Vagina (tissue), 2 donors: ENCODE measurements at regions not wholly inside any gene's neighbourhood (a gene's known extent, or its start where the extent isn't known, plus 50 kb on each side); places are given as distances from the start of the nearest gene placed in this dataset.

Experiments used
- DNase-seq, 2 donors: peaks; one replicate each; pipeline ENCODE4 v3.0.0-alpha.2; 2017; ENCODE audit errors: extremely low spot score in 2 of 2
- H3K27ac ChIP-seq: fragments of 200-600 bp; sonication (generic); one replicate; pipeline ENCODE4 v1.5.1; 2019
- H3K27me3 ChIP-seq: fragments of 200-600 bp; sonication (generic); one replicate; pipeline ENCODE4 v1.5.1; 2019
- H3K36me3 ChIP-seq, 2 donors: fragments of 200-600 bp; sonication (generic); one replicate each; pipeline ENCODE4 v1.5.1; 2017 to 2019
- H3K4me1 ChIP-seq: fragments of 200-600 bp; sonication (generic); one replicate; pipeline ENCODE4 v1.5.1; 2019
- H3K4me3 ChIP-seq, 2 donors: fragments of 200-600 bp; sonication (generic); 1 replicate in 1 of 2; 2 replicates in 1 of 2; pipeline ENCODE4 v1.5.1; 2016 to 2019
- H3K9me3 ChIP-seq: fragments of 200-600 bp; sonication (generic); one replicate; pipeline ENCODE4 v1.5.1; 2019
- CTCF ChIP-seq, 3 experiments: fragments of 450-650 bp in 2 of 3; fragments of 200-600 bp in 1 of 3; sonication (generic) in 1 of 3; IDR thresholded peaks; one replicate each; pipeline ENCODE4 v1.5.1; 2017 to 2019; ENCODE audit warnings: antibody characterized with exemption in 3 of 3, mild to moderate bottlenecking in 2 of 3, moderate library complexity in 2 of 3
- POLR2A ChIP-seq, 2 donors: fragments of 450-650 bp; IDR thresholded peaks; one replicate each; pipeline ENCODE4 v1.6.1; 2017; ENCODE audit warnings: antibody characterized with exemption in 2 of 2, mild to moderate bottlenecking in 2 of 2, moderate library complexity in 2 of 2
- POLR2AphosphoS5 ChIP-seq, 2 donors: sonication (generic); formaldehyde crosslinking; IDR thresholded peaks; one replicate each; pipeline ENCODE4 v1.9.0; 2017; ENCODE audit warnings: antibody characterized with exemption in 2 of 2, mild to moderate bottlenecking in 2 of 2, low read depth in 1 of 2; ENCODE audit not compliant: insufficient read depth in 1 of 2
- intact Hi-C: fragments of 100-400 bp; cut with DNase I; formaldehyde crosslinking; loops from one replicate; pipeline ENCODE4 v1.15.1; 2023

- TF ChIP-seq POLR2A (IDR thresholded peaks at IDR 0.05) (no peak), CTCF (IDR thresholded peaks at IDR 0.05) (no peak), POLR2AphosphoS5 (IDR thresholded peaks at IDR 0.05; ENCODE audit: insufficient read depth in 1 of 2, low read depth in 1 of 2) (no peak)
- Histone ChIP-seq H3K27ac (no peak overlapping the region), H3K4me1 (no peaks in the 10 kb centered on the region), H3K9me3 (no peaks in the 10 kb centered on the region), H3K4me3 (no peak overlapping the region), H3K27me3 (no peaks in the 10 kb centered on the region), H3K36me3 (no peaks in the 10 kb centered on the region)
- intact Hi-C loops: no loop called here
- no peak for DNase-seq
Observed at GRCh38 chr6:43871284-43871683, 101.3 kb downstream of the VEGFA start.

- no peaks in the 10 kb centered on the region for H3K27me3 ChIP-seq
- no peaks in the 10 kb centered on the region for H3K4me1 ChIP-seq
- H3K36me3 ChIP-seq: no peaks in the 10 kb centered on the region
- intact Hi-C loops: no loop called here
- DNase-seq: no peak
- no peak overlapping the region for H3K4me3 ChIP-seq
- H3K9me3 ChIP-seq: no peaks in the 10 kb centered on the region
- TF ChIP-seq POLR2A (IDR thresholded peaks at IDR 0.05): no peak
- no peak overlapping the region for H3K27ac ChIP-seq
Observed at GRCh38 chr6:43870660-43871061, 100.7 kb downstream of the VEGFA start.

- DNase-seq: no peak
- no peaks in the 10 kb centered on the region for H3K27me3 ChIP-seq
- H3K4me3 ChIP-seq: no peak overlapping the region
- H3K4me1 ChIP-seq: no peaks in the 10 kb centered on the region
- H3K36me3 ChIP-seq: no peaks in the 10 kb centered on the region
- H3K27ac ChIP-seq: no peak overlapping the region
- TF ChIP-seq CTCF (IDR thresholded peaks at IDR 0.05): no peak
- no peak for TF ChIP-seq POLR2AphosphoS5 (IDR thresholded peaks at IDR 0.05; ENCODE audit: insufficient read depth in 1 of 2, low read depth in 1 of 2)
- H3K9me3 ChIP-seq: no peaks in the 10 kb centered on the region
- intact Hi-C loops: no loop called here
Observed at GRCh38 chr6:43869792-43870659, 100.0 kb downstream of the VEGFA start.

GRCh38 chr6:43869079-43869710, 99.2 kb downstream of the VEGFA start:
- no peaks in the 10 kb centered on the region for H3K27me3 ChIP-seq
- no peak for DNase-seq
- no peak overlapping the region for H3K4me3 ChIP-seq
- TF ChIP-seq POLR2A (IDR thresholded peaks at IDR 0.05) (no peak), POLR2AphosphoS5 (IDR thresholded peaks at IDR 0.05; ENCODE audit: insufficient read depth in 1 of 2, low read depth in 1 of 2) (no peak), CTCF (IDR thresholded peaks at IDR 0.05) (no peak)
- H3K27ac ChIP-seq: no peak overlapping the region
- H3K36me3 ChIP-seq: no peaks in the 10 kb centered on the region
- H3K4me1 ChIP-seq: no peaks in the 10 kb centered on the region
- intact Hi-C loops: no loop called here
- no peaks in the 10 kb centered on the region for H3K9me3 ChIP-seq

GRCh38 chr6:43868467-43868866, 98.5 kb downstream of the VEGFA start:
- H3K4me1 ChIP-seq: no peaks in the 10 kb centered on the region
- no peak for TF ChIP-seq CTCF (IDR thresholded peaks at IDR 0.05)
- TF ChIP-seq POLR2AphosphoS5 (IDR thresholded peaks at IDR 0.05; ENCODE audit: insufficient read depth in 1 of 2, low read depth in 1 of 2): no peak
- TF ChIP-seq POLR2A (IDR thresholded peaks at IDR 0.05): no peak
- no peak overlapping the region for H3K27ac ChIP-seq
- intact Hi-C loops: no loop called here
- H3K36me3 ChIP-seq: no peaks in the 10 kb centered on the region
- H3K27me3 ChIP-seq: no peaks in the 10 kb centered on the region
- DNase-seq: no peak
- H3K9me3 ChIP-seq: no peaks in the 10 kb centered on the region
- no peak overlapping the region for H3K4me3 ChIP-seq
